CD4-positive, alpha-beta T cell treated with Interleukin-1 beta for 1 hour (primary cell): ENCODE measurements at regions not wholly inside any gene's neighbourhood (a gene's known extent, or its start where the extent isn't known, plus 50 kb on each side); places are given as distances from the start of the nearest gene placed in this dataset.
"Not testable (repeated sequence)": the region's sequence is repeated elsewhere in the genome, so short reads cannot be mapped to it uniquely, and the experiment has no call there.

Source experiments
- DNase-seq, 2 donors: peaks; one replicate each; pipeline ENCODE4 v3.0.0-alpha.2; 2020 to 2022

DNA sequence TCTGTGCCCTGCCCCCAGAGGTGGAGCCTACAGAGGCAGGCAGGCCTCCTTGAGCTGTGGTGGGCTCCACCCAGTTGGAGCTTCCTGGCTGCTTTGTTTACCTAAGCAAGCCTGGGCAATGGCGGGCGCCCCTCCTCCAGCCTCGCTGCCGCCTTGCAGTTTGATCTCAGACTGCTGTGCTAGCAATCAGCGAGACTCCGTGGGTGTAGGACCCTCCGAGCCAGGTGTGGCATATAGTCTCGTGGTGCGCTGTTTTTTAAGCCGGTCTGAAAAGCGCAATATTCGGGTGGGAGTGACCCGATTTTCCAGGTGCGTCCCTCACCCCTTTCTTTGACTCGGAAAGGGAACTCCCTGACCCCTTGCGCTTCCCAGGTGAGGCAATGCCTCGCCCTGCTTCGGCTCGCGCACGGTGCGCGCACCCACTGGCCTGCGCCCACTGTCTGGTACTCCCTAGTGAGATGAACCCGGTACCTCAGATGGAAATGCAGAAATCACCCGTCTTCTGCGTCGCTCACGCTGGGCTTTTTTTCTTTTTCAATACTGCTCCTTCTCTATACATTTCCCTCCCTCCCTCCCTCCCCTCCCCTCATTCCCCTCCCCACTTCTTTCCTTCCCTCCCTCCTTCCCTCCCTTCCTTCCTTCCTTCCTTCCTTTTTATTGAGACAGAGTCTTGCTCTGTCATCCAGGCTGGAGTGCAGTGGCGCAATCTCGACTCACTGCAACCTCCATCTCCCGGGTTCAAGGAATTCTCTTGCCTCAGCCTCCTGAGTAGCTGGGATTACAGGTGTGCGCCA is 197.1 kb upstream of the TBL1XR1 start:
- not testable (repeated sequence) for DNase-seq

DNA sequence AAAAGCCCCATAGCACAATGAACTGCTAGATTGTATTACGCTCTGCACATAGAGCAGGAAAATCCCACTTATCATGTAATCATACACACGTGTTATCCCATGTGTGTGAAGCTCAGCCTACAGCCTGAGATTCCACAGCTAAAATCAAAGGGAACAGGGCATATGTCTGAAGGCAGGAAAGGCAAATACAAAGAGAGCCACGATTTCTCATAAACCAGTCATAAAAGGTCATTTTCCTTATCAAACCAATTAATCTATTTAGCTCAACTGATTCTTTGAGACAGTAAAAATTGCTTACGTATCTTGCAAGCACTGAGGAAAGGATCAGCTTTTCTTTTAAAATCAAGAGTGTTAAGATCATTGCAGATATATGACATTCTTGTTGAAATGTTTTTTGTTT is 199.5 kb upstream of the TBL1XR1 start:
- no peak for DNase-seq

DNA sequence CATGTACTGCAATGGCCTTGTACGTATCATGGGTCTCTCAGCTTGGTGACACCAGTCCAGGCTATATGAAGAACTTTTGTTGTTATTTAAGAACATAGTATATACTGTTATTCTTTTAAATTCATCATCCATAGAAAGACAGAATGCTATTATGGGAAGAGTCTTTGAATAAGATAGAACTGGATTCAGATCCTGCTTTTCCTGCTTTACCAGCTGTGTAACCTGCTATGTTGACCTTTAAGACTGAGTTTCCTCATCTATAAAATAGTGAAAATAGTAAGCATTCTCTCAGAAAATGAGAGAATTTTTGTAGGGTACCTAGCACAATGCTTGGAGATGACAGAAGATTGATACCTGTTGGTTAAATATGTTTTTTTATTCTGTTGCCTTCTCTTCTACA is 204.1 kb upstream of the TBL1XR1 start:
- DNase-seq: no peak

- no peak for DNase-seq
Measured at GRCh38 chr3:177402533-177402932, 205.3 kb upstream of the TBL1XR1 start.

GRCh38 chr3:177405191-177405672 is 207.9 kb upstream of the TBL1XR1 start:
- no peak for DNase-seq

GRCh38 chr3:177410730-177411129 is 213.4 kb upstream of the TBL1XR1 start:
- DNase-seq: peak in 1 of 2 donors; percentile 3

DNA sequence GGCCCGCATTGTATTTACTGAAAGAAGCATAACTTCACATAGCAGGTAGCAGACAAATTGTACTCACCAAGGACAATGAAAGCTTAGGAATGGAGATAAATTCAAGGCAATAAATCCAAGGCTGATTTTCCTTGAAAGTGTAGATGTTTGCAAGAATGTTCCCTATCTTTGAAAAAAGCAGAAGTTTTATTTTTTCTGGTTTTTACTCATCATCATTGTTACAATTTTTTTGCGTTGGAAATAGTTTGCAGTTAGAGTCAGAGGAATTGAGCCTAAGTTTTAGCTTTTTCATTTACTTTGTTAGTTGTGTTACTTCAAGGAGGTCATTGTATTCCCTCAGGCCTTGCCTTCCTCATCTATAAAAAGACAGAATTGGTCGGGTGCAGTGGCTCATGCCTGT is 213.9 kb upstream of the TBL1XR1 start:
- DNase-seq: no peak

- not testable (repeated sequence) for DNase-seq
Measured at GRCh38 chr3:177412677-177413170, 215.4 kb upstream of the TBL1XR1 start.

GRCh38 chr3:177414093-177414492 is 216.8 kb upstream of the TBL1XR1 start:
- no peak for DNase-seq

DNA sequence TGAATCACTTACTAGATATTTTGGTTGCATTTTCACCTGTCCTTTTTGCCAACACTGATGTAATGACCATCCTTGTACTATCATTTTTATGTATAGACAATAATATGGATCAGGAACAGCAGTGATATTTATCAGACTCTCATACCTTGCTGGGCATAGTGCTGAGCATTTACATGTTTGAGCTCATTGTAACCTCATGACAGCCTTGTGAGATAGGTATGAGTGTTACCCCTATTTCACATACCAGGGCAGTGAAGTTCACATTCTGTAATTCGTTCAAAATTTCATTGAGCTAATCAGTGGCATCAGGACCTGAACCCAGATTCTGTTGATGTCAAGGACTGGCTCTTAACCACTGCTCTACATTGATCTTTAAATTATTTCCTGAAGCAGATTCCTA is 221.5 kb upstream of the TBL1XR1 start:
- DNase-seq: no peak

DNA sequence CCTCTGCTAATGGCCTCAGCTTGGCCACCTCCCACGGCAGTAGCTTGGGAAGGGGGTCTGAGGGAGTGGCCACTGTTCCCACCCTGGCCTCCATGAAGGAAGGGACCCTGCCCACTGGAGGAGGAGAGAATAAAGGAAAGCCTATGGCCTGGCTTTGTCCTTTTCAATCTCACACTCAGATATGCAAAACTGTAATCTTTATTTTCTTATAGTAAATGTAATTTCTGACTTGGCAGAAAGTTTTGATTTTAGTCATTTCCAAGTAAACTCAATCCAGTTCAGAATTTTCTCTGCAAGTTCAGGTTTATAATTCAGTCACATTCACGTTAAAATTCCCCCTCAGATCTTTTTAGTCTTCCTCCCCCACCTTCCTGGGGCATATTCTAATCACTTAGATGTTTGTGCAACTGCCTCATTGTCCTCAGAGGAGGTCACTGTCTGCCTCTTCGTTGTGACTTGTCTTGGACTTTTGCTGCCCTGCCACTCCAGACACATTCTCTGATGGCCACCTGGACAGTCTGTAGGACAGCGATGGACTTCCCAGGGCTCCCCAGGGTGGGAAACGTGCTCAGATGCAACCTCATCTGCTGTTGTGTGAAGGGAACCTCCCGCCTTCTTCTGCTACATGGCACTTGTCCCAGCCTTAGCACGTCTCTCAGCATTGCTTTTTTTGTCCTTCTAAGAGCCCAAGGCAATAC is 222.8 kb upstream of the TBL1XR1 start:
- no peak for DNase-seq

DNA sequence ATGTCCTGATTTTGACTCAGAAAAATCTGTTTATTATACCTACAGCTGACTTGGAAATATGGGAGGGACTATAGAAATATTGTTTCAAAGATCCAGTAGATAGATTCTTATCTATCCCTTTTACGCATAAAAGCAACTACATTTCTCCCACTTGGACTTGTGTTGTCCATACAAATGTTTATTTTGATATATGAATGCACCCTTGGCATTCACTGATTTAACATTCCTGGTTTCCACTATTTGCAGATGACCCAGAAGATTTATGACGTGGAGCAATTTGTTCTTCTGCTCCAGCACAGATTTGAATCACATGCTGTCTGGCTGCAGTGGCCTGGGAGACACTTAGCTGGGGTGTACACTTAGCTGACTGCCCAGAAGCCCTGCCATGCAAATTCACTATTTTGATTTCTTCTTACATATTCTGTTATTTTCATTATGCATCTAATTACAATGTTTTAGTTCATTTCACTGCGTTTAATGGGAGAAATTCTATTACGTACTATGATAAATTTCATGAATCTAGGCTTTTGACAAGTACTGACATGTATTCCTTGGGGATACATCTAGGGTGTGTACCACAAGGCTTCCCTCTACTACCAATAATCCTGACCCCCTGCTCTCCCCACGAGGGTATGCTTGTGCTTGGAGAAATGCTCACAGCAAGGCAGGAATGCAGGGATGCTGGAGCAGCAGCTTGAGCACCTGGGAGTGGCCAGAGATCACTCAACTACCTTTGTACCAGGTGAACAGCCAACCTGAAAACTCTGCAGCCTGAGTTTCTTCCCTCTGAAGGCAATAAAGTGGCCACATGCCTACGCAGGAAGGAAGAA is 223.6 kb upstream of the TBL1XR1 start:
- no peak for DNase-seq

DNA sequence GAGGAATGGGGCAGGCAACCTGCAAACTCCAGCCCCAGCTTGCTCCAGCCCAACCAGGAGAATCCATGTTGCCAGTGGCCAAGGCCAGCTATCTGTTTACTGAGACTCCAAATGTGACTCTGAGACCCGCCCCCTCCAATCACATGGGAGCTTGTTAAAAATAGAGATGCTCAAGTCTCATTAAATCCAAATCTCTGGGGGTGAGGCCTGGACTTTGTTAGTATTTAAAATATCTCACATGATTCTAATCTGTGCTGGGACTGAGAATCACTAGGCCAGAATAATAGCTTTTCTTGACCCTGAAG is 224.2 kb upstream of the TBL1XR1 start:
- DNase-seq: no peak

GRCh38 chr3:177424521-177424920 is 227.2 kb upstream of the TBL1XR1 start:
- no peak for DNase-seq

DNA sequence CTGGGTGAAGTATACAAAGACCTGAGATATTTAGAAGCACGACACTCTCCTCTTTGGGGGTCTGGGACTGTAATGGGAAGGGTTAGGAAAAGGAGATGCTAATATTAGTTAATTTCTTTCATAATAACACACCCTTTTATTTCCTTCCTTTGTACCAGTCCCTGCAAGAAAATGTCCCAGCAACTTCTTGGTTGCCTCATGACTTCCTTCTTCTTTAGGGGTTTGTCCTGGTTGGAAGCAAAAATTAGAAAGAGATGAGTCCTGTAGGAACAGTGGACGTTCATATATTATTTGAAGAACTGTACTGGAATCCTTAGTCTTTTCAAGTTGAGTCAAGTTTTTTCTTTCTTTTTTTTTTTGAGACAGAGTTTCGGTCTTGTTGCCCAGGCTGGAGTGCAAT is 227.8 kb upstream of the TBL1XR1 start:
- DNase-seq: no peak

DNA sequence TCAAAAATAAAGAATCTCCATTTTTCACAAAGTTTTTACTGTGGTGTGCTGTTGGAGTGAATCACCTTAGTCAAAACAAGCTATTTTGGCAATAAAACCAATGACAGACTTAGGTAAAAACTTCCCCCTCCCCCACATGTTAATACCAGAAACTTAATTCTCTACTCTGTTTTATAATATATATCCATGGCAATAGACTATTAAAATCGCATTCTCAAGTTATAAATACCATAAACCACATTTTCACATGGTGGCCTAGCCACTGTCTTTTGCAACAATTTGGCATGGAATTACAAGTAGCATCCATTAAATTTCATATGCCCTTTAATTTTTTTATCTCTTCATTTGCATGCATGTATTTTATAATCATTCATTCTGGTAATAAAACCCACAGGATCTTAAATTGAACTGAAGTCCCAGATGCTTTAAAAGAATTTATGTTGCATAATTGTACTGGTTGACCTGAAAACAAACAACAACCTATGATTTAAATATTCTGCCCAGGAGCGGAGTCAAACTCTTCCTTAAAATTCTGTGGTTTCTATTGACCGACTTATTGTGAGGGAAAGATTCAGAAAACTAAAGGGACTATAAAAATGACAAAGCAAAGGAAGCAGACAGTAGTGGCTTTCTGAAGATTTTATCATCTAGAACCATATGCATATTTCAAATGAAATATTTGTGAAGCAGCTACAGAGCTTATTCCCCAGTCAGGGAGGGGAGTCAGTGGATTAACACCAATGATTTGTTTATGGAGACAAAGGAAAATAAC is 229.0 kb upstream of the TBL1XR1 start:
- DNase-seq: no peak

GRCh38 chr3:177426878-177427495 is 229.7 kb upstream of the TBL1XR1 start:
- DNase-seq: peak; percentile 51 to 63

- DNase-seq: peak in 1 of 2 donors; percentile 28
Measured at GRCh38 chr3:177427540-177427939, 230.3 kb upstream of the TBL1XR1 start.

DNA sequence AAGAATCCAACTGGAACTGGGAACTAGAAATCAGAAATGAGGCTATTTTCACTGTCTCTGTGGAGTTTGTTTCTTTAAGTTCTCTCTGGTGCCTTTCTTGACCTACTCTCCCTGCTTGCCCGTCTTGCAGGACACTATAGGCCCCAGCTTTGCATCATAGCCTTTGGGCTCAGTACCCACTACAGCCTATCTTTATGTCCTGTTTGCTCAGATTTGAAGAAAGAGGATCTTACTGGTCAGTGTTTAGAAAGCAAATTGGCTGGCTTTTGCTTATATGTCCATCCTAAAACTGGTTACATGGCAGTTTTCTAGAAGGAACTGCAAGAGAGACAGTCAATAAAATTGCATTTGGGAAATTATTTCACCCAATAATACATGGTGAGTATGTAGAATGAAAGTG is 231.8 kb upstream of the TBL1XR1 start:
- DNase-seq: no peak

- no peak for DNase-seq
Measured at GRCh38 chr3:177429771-177430170, 232.5 kb upstream of the TBL1XR1 start.

- no peak for DNase-seq
Measured at GRCh38 chr3:177430653-177431052, 233.4 kb upstream of the TBL1XR1 start.

DNA sequence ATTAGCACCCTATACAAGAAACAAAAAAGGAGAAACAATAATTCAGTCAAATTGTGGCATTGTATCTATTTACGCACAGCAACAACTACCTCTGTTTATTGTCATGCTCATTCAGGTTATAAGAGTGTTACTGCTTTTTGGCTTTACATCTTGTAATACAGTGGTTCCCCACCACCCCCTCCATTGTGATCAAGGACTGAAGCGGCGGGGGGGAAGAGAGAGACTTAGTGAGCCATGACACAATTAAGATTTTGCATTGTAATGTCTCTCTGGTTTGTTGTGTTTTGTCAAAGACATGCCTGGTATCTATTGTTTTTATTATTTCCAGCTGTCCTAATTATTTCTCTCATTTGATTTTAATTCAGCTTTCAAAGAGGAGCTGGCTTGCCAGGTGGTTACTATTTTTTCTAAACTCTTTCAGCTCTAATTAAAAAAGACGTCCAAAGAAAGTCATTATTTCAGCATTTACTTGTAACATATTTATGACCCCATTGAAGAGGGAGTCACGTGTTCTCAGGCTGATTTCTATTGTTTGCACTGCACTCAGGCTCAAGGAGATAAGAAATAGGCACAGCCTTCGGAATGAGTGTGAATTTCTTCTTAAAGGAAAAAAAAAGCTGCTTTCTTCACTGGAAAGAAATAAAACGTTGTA is 234.4 kb upstream of the TBL1XR1 start:
- DNase-seq: no peak
